ENCODE measurements at regions not wholly inside any gene's neighbourhood (a gene's known extent, or its start where the extent isn't known, plus 50 kb on each side); places are given as distances from the start of the nearest gene placed in this dataset.

DNA sequence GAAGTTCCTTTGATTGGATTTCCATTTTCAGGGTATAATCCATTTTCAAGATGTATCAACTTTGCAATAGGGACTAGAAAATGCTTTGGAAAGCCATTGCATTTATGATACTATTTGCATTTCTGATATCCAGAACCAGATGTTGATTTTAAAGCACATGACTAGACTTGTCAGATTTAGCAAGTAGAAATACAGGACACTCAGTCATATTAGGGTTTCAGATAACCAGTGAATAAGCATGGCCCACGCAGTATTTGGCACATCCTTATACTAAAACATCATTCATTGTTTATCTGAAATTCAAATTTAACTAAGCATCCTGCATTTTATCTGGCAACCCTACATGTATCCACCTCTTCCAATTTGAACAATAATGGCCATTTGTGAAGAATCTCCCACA lies 113.3 kb upstream of the DPT start:
- Histone ChIP-seq H3K4me3 (ENCODE audit: low read depth, low read length) (no peak overlapping the region), H3K27me3 (ENCODE audit: control insufficient read depth, insufficient read depth, low read length) (no peaks in the 10 kb centered on the region), H3K36me3 (ENCODE audit: control insufficient read depth, insufficient read depth, low read length) (no peaks in the 10 kb centered on the region)
- TF ChIP-seq, protein P1, sequence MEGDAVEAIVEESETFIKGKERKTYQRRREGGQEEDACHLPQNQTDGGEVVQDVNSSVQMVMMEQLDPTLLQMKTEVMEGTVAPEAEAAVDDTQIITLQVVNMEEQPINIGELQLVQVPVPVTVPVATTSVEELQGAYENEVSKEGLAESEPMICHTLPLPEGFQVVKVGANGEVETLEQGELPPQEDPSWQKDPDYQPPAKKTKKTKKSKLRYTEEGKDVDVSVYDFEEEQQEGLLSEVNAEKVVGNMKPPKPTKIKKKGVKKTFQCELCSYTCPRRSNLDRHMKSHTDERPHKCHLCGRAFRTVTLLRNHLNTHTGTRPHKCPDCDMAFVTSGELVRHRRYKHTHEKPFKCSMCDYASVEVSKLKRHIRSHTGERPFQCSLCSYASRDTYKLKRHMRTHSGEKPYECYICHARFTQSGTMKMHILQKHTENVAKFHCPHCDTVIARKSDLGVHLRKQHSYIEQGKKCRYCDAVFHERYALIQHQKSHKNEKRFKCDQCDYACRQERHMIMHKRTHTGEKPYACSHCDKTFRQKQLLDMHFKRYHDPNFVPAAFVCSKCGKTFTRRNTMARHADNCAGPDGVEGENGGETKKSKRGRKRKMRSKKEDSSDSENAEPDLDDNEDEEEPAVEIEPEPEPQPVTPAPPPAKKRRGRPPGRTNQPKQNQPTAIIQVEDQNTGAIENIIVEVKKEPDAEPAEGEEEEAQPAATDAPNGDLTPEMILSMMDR (IDR thresholded peaks at IDR 0.05; ENCODE audit: insufficient read depth, low read length, severe bottlenecking), result no peak
- DNase-seq (ENCODE audit: low read depth) (peak; percentile 85), FAIRE-seq (no peak)

GRCh38 chr1:168842916-168843315 lies 113.9 kb upstream of the DPT start:
- TF ChIP-seq, protein P1 (IDR thresholded peaks at IDR 0.05; ENCODE audit: insufficient read depth, low read length, severe bottlenecking), result no peak
- Histone ChIP-seq H3K4me3 (ENCODE audit: low read depth, low read length) (no peak overlapping the region), H3K27me3 (ENCODE audit: control insufficient read depth, insufficient read depth, low read length) (no peaks in the 10 kb centered on the region), H3K36me3 (ENCODE audit: control insufficient read depth, insufficient read depth, low read length) (no peaks in the 10 kb centered on the region)
- DNase-seq (ENCODE audit: low read depth) (peak; percentile 66), FAIRE-seq (no peak)

- no peak overlapping the region for H3K4me3 ChIP-seq (ENCODE audit: low read depth, low read length)
- no peaks in the 10 kb centered on the region for H3K36me3 ChIP-seq (ENCODE audit: control insufficient read depth, insufficient read depth, low read length)
- TF ChIP-seq, protein P1 (IDR thresholded peaks at IDR 0.05; ENCODE audit: insufficient read depth, low read length, severe bottlenecking), result no peak
- FAIRE-seq (no peak), DNase-seq (ENCODE audit: low read depth) (no peak)
- no peaks in the 10 kb centered on the region for H3K27me3 ChIP-seq (ENCODE audit: control insufficient read depth, insufficient read depth, low read length)
Measured at GRCh38 chr1:168843401-168843800, 114.4 kb upstream of the DPT start.

GRCh38 chr1:168843950-168844349 lies 114.9 kb upstream of the DPT start:
- TF ChIP-seq, protein P1 (IDR thresholded peaks at IDR 0.05; ENCODE audit: insufficient read depth, low read length, severe bottlenecking), result no peak
- DNase-seq (ENCODE audit: low read depth) (no peak), FAIRE-seq (no peak)
- H3K27me3 ChIP-seq (ENCODE audit: control insufficient read depth, insufficient read depth, low read length), result no peaks in the 10 kb centered on the region
- H3K36me3 ChIP-seq (ENCODE audit: control insufficient read depth, insufficient read depth, low read length), result no peaks in the 10 kb centered on the region
- H3K4me3 ChIP-seq (ENCODE audit: low read depth, low read length), result no peak overlapping the region

DNA sequence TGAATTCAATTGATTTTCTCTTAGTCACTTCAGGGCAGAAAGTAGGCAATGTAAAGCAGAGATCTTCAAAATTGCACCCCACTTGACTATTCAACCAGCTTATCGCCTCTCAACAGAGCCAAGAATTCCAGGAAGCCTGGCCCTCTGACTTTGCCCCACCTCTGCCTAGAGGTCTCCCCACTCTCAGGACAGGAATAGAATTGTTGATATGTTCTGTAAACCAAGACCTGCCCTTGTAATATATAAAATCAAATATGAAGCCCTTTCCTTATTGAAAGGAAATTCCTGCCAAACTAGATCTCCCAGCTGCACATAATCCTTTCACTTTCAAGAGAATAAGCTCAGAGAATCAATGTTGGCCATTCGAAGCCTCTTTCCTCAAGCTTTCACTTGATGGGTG lies 116.1 kb upstream of the DPT start:
- Histone ChIP-seq H3K27me3 (ENCODE audit: control insufficient read depth, insufficient read depth, low read length) (no peaks in the 10 kb centered on the region), H3K36me3 (ENCODE audit: control insufficient read depth, insufficient read depth, low read length) (no peaks in the 10 kb centered on the region), H3K4me3 (ENCODE audit: low read depth, low read length) (no peak overlapping the region)
- FAIRE-seq (no peak), DNase-seq (ENCODE audit: low read depth) (no peak)
- TF ChIP-seq, protein P1 (IDR thresholded peaks at IDR 0.05; ENCODE audit: insufficient read depth, low read length, severe bottlenecking), result no peak

DNA sequence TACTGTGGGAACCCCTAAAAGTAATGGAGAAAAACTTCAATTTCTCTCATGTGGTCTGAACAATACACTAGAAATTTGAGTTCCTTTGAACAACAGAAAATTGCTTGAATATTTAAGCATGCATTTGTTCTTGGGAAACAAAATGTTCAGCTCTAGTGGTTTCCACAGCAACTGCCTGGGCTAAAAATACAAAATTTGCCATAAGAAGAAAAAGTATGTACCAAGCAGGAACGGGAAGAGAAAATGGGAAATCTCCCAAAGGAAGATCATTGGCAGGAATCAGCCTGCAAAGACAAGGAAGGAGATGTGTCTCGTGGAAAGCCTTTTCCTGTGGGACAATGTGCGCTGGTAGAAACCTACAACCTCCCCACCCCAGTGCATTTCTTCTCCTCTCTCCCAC lies 119.0 kb upstream of the DPT start:
- DNase-seq (ENCODE audit: low read depth) (no peak), FAIRE-seq (no peak)

More for the DNA sequence above, 119.0 kb upstream of the DPT start:
- Histone ChIP-seq H3K36me3 (ENCODE audit: control insufficient read depth, insufficient read depth, low read length) (no peaks in the 10 kb centered on the region), H3K4me3 (ENCODE audit: low read depth, low read length) (no peak overlapping the region), H3K27me3 (ENCODE audit: control insufficient read depth, insufficient read depth, low read length) (no peaks in the 10 kb centered on the region)
- TF ChIP-seq, protein P1 (IDR thresholded peaks at IDR 0.05; ENCODE audit: insufficient read depth, low read length, severe bottlenecking), result no peak
